ENCODE measurements at regions not wholly inside any gene's neighbourhood (a gene's known extent, or its start where the extent isn't known, plus 50 kb on each side); places are given as distances from the start of the nearest gene placed in this dataset.
A peak's percentile ranks its signal among the peaks of the same experiment; 100 is the strongest.

GRCh38 chr10:10294184-10294880 is 723.3 kb upstream of the CELF2 start:
- H3K4me3 Mint-ChIP-seq (ENCODE audit: unreplicated experiment) = no peak overlapping the region
- DNase-seq = no peak
- no peak overlapping the region for H3K27ac Mint-ChIP-seq (ENCODE audit: unreplicated experiment)
- no peaks in the 10 kb centered on the region for H3K9me3 Mint-ChIP-seq (ENCODE audit: unreplicated experiment)
- peaks cover 22% of the 10 kb centered on the region for H3K4me1 Mint-ChIP-seq (ENCODE audit: low read depth, unreplicated experiment)
- H3K36me3 Mint-ChIP-seq (ENCODE audit: unreplicated experiment) = no peaks in the 10 kb centered on the region
- peaks cover 3% of the 10 kb centered on the region for H3K27me3 Mint-ChIP-seq (ENCODE audit: unreplicated experiment)
- TF ChIP-seq CTCF (IDR thresholded peaks at IDR 0.05; ENCODE audit: partially characterized antibody, unreplicated experiment) = no peak

GRCh38 chr10:10294881-10295529 is 722.7 kb upstream of the CELF2 start:
- Mint-ChIP-seq H3K27me3 (ENCODE audit: unreplicated experiment) (peaks cover 3% of the 10 kb centered on the region), H3K36me3 (ENCODE audit: unreplicated experiment) (no peaks in the 10 kb centered on the region), H3K27ac (ENCODE audit: unreplicated experiment) (no peak overlapping the region), H3K4me3 (ENCODE audit: unreplicated experiment) (peak overlapping the region; percentile 45), H3K4me1 (ENCODE audit: low read depth, unreplicated experiment) (peaks cover 22% of the 10 kb centered on the region), H3K9me3 (ENCODE audit: unreplicated experiment) (no peaks in the 10 kb centered on the region)
- DNase-seq = peak; percentile 40
- TF ChIP-seq CTCF (IDR thresholded peaks at IDR 0.05; ENCODE audit: partially characterized antibody, unreplicated experiment) = no peak

GRCh38 chr10:10295537-10295936 is 722.1 kb upstream of the CELF2 start:
- Mint-ChIP-seq H3K4me1 (ENCODE audit: low read depth, unreplicated experiment) (peaks cover 22% of the 10 kb centered on the region), H3K9me3 (ENCODE audit: unreplicated experiment) (no peaks in the 10 kb centered on the region), H3K4me3 (ENCODE audit: unreplicated experiment) (peak overlapping the region; percentile 45), H3K27me3 (ENCODE audit: unreplicated experiment) (peaks cover 3% of the 10 kb centered on the region), H3K27ac (ENCODE audit: unreplicated experiment) (no peak overlapping the region), H3K36me3 (ENCODE audit: unreplicated experiment) (no peaks in the 10 kb centered on the region)
- no peak for DNase-seq
- TF ChIP-seq CTCF (IDR thresholded peaks at IDR 0.05; ENCODE audit: partially characterized antibody, unreplicated experiment) = no peak

- Mint-ChIP-seq H3K36me3 (ENCODE audit: unreplicated experiment) (no peaks in the 10 kb centered on the region), H3K4me1 (ENCODE audit: low read depth, unreplicated experiment) (peaks cover 2% of the 10 kb centered on the region), H3K4me3 (ENCODE audit: unreplicated experiment) (no peak overlapping the region), H3K27ac (ENCODE audit: unreplicated experiment) (no peak overlapping the region), H3K27me3 (ENCODE audit: unreplicated experiment) (no peaks in the 10 kb centered on the region), H3K9me3 (ENCODE audit: unreplicated experiment) (no peaks in the 10 kb centered on the region)
- no peak for TF ChIP-seq CTCF (IDR thresholded peaks at IDR 0.05; ENCODE audit: partially characterized antibody, unreplicated experiment)
- DNase-seq = no peak
Measured at GRCh38 chr10:10302689-10303088, 715.0 kb upstream of the CELF2 start.

GRCh38 chr10:10307036-10307435 is 710.6 kb upstream of the CELF2 start:
- Mint-ChIP-seq H3K27ac (ENCODE audit: unreplicated experiment) (no peak overlapping the region), H3K36me3 (ENCODE audit: unreplicated experiment) (no peaks in the 10 kb centered on the region), H3K9me3 (ENCODE audit: unreplicated experiment) (no peaks in the 10 kb centered on the region), H3K4me1 (ENCODE audit: low read depth, unreplicated experiment) (peaks cover 2% of the 10 kb centered on the region), H3K27me3 (ENCODE audit: unreplicated experiment) (no peaks in the 10 kb centered on the region), H3K4me3 (ENCODE audit: unreplicated experiment) (no peak overlapping the region)
- no peak for TF ChIP-seq CTCF (IDR thresholded peaks at IDR 0.05; ENCODE audit: partially characterized antibody, unreplicated experiment)
- no peak for DNase-seq
